ENCODE measurements at regions not wholly inside any gene's neighbourhood (a gene's known extent, or its start where the extent isn't known, plus 50 kb on each side); places are given as distances from the start of the nearest gene placed in this dataset.

DNA sequence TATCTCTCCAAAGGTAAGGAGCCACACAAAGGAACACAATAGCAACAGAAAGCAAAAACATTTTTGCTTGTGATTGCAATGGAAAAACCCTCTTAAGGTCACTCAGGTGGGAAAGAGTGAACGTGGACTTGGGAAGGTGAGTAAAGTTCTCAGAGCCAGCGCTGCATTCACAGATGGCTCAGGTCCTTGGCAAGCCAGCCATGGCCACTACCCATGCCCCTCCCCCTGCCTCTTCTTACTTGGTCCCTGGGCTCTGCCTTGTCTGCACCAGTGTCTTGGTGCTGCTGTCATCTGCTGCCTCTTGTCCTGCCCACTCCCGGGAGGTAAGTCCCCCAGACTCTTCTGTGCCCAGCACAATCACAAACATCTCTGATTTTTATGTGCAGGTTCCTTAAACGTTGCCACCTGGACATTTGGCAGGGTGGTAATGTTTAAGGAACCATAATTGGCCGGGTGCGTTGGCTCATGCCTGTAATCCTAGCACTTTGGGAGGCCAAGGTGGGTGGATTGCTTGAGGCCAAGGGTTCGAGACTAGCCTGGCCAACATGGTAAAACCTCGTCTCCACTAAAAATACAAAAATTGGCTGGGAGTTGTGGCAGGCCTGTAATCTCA is 74.6 kb downstream of the FEM1C start:
- H3K4me3 ChIP-seq (ENCODE audit: low read length), result no peak overlapping the region
- no peaks in the 10 kb centered on the region for H3K27me3 ChIP-seq (ENCODE audit: control insufficient read depth, insufficient read depth, low read length)
- H3K4me1 ChIP-seq (ENCODE audit: control insufficient read depth, insufficient read depth, low read length), result no peaks in the 10 kb centered on the region
- H3K36me3 ChIP-seq (ENCODE audit: control insufficient read depth, insufficient read depth, low read length), result no peaks in the 10 kb centered on the region
- H3K9ac ChIP-seq (ENCODE audit: low read length), result no peak overlapping the region
- no peaks in the 10 kb centered on the region for H3K9me3 ChIP-seq (ENCODE audit: control insufficient read depth, low read length)

DNA sequence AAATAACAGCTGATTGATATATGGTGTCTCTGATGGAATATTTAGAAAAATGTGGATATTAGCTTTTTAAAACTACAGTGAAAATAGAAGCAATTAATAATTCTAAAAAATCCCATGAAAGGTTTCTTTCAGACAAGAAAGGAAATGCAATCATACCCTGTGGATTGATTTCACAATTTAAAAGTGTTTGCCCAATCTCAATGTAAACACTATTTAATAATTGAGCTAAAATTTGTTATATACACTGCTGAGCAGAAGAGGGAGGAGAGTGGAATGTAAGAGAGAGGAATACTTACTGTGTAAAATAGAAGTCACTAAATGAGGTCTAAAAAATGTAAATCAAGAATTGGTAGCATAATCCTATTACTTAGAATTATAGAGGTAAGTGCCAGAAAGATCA is 76.9 kb downstream of the FEM1C start:
- H3K36me3 ChIP-seq (ENCODE audit: control insufficient read depth, insufficient read depth, low read length), result no peaks in the 10 kb centered on the region
- no peaks in the 10 kb centered on the region for H3K4me1 ChIP-seq (ENCODE audit: control insufficient read depth, insufficient read depth, low read length)
- H3K4me3 ChIP-seq (ENCODE audit: low read length), result no peak overlapping the region
- no peaks in the 10 kb centered on the region for H3K9me3 ChIP-seq (ENCODE audit: control insufficient read depth, low read length)
- H3K9ac ChIP-seq (ENCODE audit: low read length), result no peak overlapping the region
- no peaks in the 10 kb centered on the region for H3K27me3 ChIP-seq (ENCODE audit: control insufficient read depth, insufficient read depth, low read length)

DNA sequence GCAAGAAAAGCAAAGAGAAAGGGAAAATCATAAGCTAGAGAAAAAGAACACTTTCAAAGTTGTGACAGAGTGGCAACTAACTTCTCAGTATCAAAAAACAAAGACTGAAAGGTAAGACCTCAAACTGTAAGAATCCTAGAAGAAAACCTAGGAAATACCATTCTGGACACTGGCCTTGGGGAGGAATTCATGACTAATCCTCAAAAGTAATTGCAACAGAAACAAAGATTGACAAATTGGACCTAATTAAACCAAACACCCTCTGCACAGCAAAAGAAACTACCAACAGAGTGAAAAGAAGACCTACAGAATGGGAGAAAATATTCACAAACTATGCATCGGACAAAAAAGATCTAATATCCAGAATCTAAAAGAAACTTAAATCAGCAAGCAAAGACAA is 79.1 kb downstream of the FEM1C start:
- no peak overlapping the region for H3K4me3 ChIP-seq (ENCODE audit: low read length)
- no peaks in the 10 kb centered on the region for H3K9me3 ChIP-seq (ENCODE audit: control insufficient read depth, low read length)
- no peaks in the 10 kb centered on the region for H3K36me3 ChIP-seq (ENCODE audit: control insufficient read depth, insufficient read depth, low read length)
- H3K4me1 ChIP-seq (ENCODE audit: control insufficient read depth, insufficient read depth, low read length), result peaks cover 8% of the 10 kb centered on the region
- no peaks in the 10 kb centered on the region for H3K27me3 ChIP-seq (ENCODE audit: control insufficient read depth, insufficient read depth, low read length)
- H3K9ac ChIP-seq (ENCODE audit: low read length), result no peak overlapping the region

DNA sequence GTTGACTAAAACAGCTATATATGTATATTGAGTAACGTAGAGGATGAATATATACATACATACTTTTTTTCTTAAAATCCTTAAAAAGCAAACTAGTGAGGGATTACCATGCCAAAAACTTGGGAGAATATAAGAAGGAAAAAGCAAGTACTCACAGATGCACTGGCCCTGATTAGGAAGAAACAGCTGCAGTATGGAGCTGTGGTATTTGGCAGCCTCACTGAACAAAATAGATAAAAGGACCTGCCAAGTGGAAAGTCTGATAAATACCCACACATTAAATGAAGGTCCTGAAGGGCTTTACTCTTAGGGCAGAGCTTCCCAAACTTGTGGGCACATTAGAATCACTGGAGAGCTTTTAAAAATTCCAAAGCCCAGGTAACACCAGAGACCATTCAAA is 80.6 kb downstream of the FEM1C start:
- H3K36me3 ChIP-seq (ENCODE audit: control insufficient read depth, insufficient read depth, low read length), result no peaks in the 10 kb centered on the region
- H3K9me3 ChIP-seq (ENCODE audit: control insufficient read depth, low read length), result no peaks in the 10 kb centered on the region
- no peak overlapping the region for H3K4me3 ChIP-seq (ENCODE audit: low read length)
- no peaks in the 10 kb centered on the region for H3K27me3 ChIP-seq (ENCODE audit: control insufficient read depth, insufficient read depth, low read length)
- H3K4me1 ChIP-seq (ENCODE audit: control insufficient read depth, insufficient read depth, low read length), result peaks cover 13% of the 10 kb centered on the region
- H3K9ac ChIP-seq (ENCODE audit: low read length), result no peak overlapping the region

DNA sequence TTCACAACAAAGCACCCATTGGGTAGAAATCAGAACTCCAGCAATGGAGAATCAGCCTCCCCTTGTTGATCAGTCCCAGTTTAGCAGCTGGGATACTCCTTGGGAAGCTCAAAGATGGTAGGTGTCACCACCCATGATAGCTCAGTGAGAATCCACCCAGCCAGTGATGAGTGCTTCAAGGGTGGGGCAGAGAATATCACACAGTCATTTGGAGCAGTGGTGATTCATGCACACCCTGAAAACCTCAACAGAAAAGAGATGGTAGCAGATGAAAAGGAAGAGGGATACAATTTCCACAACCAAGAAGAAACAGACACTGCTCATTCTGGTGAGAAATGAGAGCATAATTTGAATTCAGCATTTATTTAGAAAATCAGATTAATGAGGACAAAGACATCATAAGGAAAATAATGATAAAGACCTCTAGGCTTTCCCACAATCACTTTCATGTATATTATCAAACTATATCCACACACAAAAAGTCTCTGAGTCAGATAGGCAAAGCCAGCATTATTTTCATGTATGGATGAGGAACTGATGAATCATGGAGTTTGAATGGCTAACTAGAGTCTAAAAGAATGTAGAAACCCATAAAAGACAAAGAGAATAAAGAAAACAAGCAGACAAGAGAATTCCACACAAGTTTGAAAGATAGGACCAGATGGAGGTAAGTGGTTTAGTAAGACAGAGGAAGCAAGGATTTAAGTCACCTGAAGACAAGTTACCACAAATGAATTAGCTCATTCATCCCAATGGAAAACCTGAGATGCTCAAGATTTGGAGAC is 82.9 kb downstream of the FEM1C start:
- no peak overlapping the region for H3K4me3 ChIP-seq (ENCODE audit: low read length)
- no peaks in the 10 kb centered on the region for H3K27me3 ChIP-seq (ENCODE audit: control insufficient read depth, insufficient read depth, low read length)
- H3K9ac ChIP-seq (ENCODE audit: low read length), result no peak overlapping the region
- no peaks in the 10 kb centered on the region for H3K9me3 ChIP-seq (ENCODE audit: control insufficient read depth, low read length)
- no peaks in the 10 kb centered on the region for H3K36me3 ChIP-seq (ENCODE audit: control insufficient read depth, insufficient read depth, low read length)
- peaks cover 22% of the 10 kb centered on the region for H3K4me1 ChIP-seq (ENCODE audit: control insufficient read depth, insufficient read depth, low read length)

DNA sequence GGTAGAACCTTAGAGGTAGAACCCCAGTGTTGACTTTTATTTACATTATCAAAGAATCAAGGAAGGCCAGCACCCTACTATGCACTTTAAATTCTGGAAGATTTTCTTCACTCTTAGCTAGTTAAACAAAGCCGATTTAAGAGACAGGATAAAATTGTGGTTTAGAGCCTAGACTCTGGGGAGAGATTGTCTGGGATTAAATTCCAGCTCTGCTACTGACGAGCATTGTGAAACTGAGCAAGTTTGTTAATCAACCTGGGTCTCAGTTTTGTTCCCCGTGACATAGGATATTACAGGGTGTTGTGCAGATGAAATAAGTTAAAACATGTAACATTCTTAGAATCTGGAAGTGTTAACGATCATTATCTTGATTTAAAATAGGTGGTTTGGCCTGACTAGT is 83.5 kb downstream of the FEM1C start:
- no peak overlapping the region for H3K4me3 ChIP-seq (ENCODE audit: low read length)
- H3K9ac ChIP-seq (ENCODE audit: low read length), result no peak overlapping the region
- H3K36me3 ChIP-seq (ENCODE audit: control insufficient read depth, insufficient read depth, low read length), result no peaks in the 10 kb centered on the region
- H3K27me3 ChIP-seq (ENCODE audit: control insufficient read depth, insufficient read depth, low read length), result no peaks in the 10 kb centered on the region
- H3K4me1 ChIP-seq (ENCODE audit: control insufficient read depth, insufficient read depth, low read length), result peaks cover 22% of the 10 kb centered on the region
- H3K9me3 ChIP-seq (ENCODE audit: control insufficient read depth, low read length), result no peaks in the 10 kb centered on the region

DNA sequence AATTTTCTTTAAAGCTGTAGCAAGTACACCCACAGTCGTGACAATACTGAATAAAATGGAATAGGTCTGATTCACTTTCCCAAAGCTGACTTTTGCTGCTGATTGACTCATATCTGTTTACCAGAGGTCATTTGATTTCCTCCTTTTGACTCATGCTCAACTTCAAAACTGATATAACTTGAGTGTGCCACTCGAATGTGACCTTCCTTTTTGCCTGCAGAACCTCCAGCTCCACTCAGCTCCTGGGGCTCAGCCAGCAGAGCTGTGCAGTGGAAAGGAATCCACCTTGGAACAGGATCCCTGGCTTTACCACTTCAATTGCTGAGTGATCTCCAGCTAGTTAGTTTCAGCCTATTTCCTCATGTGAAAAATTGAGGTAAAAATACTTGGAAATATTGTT is 84.1 kb downstream of the FEM1C start:
- Histone ChIP-seq H3K4me1 (ENCODE audit: control insufficient read depth, insufficient read depth, low read length) (peaks cover 22% of the 10 kb centered on the region), H3K36me3 (ENCODE audit: control insufficient read depth, insufficient read depth, low read length) (no peaks in the 10 kb centered on the region), H3K9me3 (ENCODE audit: control insufficient read depth, low read length) (no peaks in the 10 kb centered on the region), H3K27me3 (ENCODE audit: control insufficient read depth, insufficient read depth, low read length) (no peaks in the 10 kb centered on the region), H3K4me3 (ENCODE audit: low read length) (no peak overlapping the region), H3K9ac (ENCODE audit: low read length) (no peak overlapping the region)

DNA sequence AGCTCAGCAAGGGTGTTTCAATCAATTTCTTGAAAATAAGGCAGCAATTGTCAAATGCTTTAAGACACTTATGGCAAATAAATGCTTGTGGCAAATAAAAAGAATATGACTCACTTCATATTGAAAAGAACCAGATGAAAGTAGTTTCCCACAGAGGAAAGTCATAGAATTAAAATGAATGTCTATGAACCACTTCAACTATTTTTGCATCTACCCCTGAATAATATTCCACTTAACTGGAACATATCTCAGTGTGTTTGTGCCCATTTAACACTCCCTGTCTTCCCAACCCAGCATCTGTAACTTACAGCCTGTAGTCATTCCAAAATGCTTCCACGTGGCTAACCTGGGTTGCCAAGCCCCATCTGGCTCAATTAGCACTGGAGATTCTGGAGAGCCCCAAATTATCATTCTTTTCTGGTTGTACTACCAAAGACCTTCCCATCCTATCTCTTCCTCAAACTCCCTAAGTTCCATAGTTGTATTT is 84.7 kb downstream of the FEM1C start:
- H3K9me3 ChIP-seq (ENCODE audit: control insufficient read depth, low read length), result no peaks in the 10 kb centered on the region
- no peak overlapping the region for H3K9ac ChIP-seq (ENCODE audit: low read length)
- no peaks in the 10 kb centered on the region for H3K27me3 ChIP-seq (ENCODE audit: control insufficient read depth, insufficient read depth, low read length)
- H3K4me1 ChIP-seq (ENCODE audit: control insufficient read depth, insufficient read depth, low read length), result peaks cover 25% of the 10 kb centered on the region
- H3K36me3 ChIP-seq (ENCODE audit: control insufficient read depth, insufficient read depth, low read length), result no peaks in the 10 kb centered on the region
- no peak overlapping the region for H3K4me3 ChIP-seq (ENCODE audit: low read length)

DNA sequence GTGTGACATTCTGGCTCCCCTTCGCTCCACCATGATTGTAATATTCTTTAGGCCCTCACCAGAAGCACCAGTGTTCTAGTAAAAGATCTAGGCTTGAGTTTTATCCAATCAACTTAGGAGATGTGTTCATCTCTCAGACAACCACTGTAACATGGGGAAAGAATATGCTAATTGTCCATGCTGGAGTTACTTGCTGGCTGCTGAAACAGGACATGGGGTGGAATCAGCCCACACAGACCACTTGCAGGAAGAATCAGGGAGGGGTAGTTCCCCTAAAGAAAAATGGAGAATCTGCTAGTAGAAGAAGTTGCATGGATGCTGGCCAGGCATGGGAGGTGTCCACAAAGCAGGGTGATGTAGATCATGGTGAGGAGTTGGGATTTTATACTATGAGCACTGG is 86.2 kb downstream of the FEM1C start:
- Histone ChIP-seq H3K36me3 (ENCODE audit: control insufficient read depth, insufficient read depth, low read length) (no peaks in the 10 kb centered on the region), H3K27me3 (ENCODE audit: control insufficient read depth, insufficient read depth, low read length) (no peaks in the 10 kb centered on the region), H3K4me1 (ENCODE audit: control insufficient read depth, insufficient read depth, low read length) (peaks cover 26% of the 10 kb centered on the region), H3K9ac (ENCODE audit: low read length) (no peak overlapping the region), H3K4me3 (ENCODE audit: low read length) (no peak overlapping the region), H3K9me3 (ENCODE audit: control insufficient read depth, low read length) (no peaks in the 10 kb centered on the region)

DNA sequence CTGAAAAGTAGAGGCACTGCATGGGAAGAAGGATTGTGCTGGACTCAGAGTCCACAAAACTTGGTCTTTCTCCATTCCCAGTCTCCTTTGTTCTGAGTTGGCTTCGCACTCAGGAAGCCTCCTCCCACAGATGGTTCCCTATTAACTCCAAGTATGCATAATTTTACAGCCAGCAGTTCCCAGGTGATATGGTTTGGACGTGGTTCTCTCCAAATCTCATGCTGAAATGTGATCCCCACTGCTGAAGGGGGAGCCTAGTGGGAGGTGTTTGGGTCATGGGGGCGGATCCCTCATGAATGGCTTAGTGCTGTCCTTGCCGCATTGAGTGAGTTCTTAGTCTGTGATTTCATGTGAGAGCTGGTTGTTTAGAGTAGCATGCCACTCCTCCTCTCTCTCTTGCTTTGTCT is 86.6 kb downstream of the FEM1C start:
- Histone ChIP-seq H3K9me3 (ENCODE audit: control insufficient read depth, low read length) (no peaks in the 10 kb centered on the region), H3K4me1 (ENCODE audit: control insufficient read depth, insufficient read depth, low read length) (peaks cover 30% of the 10 kb centered on the region), H3K27me3 (ENCODE audit: control insufficient read depth, insufficient read depth, low read length) (no peaks in the 10 kb centered on the region), H3K9ac (ENCODE audit: low read length) (no peak overlapping the region), H3K36me3 (ENCODE audit: control insufficient read depth, insufficient read depth, low read length) (no peaks in the 10 kb centered on the region), H3K4me3 (ENCODE audit: low read length) (no peak overlapping the region)

DNA sequence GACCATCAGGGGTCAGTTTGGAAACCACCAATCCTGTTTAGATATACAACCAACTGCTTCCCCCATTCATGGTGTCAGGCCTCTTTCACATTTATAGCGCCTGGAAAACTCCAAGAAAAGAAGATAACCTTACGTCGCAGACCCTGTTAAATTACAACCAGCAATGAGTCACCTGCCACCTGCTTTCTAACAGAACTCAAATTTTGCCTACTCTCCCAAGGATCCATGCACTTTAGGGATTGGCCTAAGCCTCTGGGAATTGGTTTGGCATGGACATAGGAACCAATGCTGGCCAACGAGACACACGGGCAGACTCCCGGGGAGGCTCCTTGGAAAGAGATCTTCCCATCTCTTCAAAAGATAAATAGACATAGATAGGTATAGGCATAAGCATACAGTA is 87.0 kb downstream of the FEM1C start:
- Histone ChIP-seq H3K36me3 (ENCODE audit: control insufficient read depth, insufficient read depth, low read length) (no peaks in the 10 kb centered on the region), H3K27me3 (ENCODE audit: control insufficient read depth, insufficient read depth, low read length) (no peaks in the 10 kb centered on the region), H3K9ac (ENCODE audit: low read length) (no peak overlapping the region), H3K4me3 (ENCODE audit: low read length) (no peak overlapping the region), H3K4me1 (ENCODE audit: control insufficient read depth, insufficient read depth, low read length) (peaks cover 32% of the 10 kb centered on the region), H3K9me3 (ENCODE audit: control insufficient read depth, low read length) (no peaks in the 10 kb centered on the region)

DNA sequence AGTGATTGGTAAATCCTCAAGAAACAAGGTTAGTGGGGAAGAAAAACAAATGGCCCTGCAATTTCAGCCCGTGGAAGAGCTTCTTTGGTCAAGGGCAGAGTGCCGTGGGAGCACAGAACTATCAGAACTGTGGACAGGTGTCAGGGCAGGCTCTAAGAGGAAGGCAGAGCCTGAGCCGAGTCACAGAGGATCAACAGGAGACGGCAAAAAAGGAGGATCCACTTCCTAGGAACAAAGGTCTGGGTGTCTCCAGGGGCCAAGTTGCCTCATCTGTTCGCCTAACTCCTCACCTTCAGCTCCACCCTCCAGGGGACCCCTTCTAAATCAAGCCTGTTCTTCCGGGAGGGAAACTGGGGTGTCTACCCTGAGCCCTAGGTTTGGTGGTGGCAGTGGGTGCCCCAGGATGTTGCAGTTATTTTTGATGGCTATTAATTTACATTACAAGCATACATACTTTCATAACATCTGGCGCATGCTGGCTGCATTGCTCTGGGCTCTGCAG is 88.0 kb downstream of the FEM1C start:
- H3K36me3 ChIP-seq (ENCODE audit: control insufficient read depth, insufficient read depth, low read length), result no peaks in the 10 kb centered on the region
- peaks cover 37% of the 10 kb centered on the region for H3K4me1 ChIP-seq (ENCODE audit: control insufficient read depth, insufficient read depth, low read length)
- H3K4me3 ChIP-seq (ENCODE audit: low read length), result no peak overlapping the region
- no peaks in the 10 kb centered on the region for H3K27me3 ChIP-seq (ENCODE audit: control insufficient read depth, insufficient read depth, low read length)
- no peak overlapping the region for H3K9ac ChIP-seq (ENCODE audit: low read length)
- no peaks in the 10 kb centered on the region for H3K9me3 ChIP-seq (ENCODE audit: control insufficient read depth, low read length)

Measured in mucosa of stomach (tissue), 1 donor.